ENCODE measurements at regions not wholly inside any gene's neighbourhood (a gene's known extent, or its start where the extent isn't known, plus 50 kb on each side); places are given as distances from the start of the nearest gene placed in this dataset.

- DNase-seq (ENCODE audit: low read depth), result no peak
- in situ Hi-C loops (cut with HindIII; ENCODE audit: low pct_unique_long_range_greater_than_20kb, low sequenced_read_pairs), result no loop called here
These were observed 585.7 kb upstream of the CAMK1G start for GRCh38 chr1:208997726-208998312.

GRCh38 chr1:209008586-209008985, 574.9 kb upstream of the CAMK1G start:
- in situ Hi-C loops (cut with HindIII; ENCODE audit: low pct_unique_long_range_greater_than_20kb, low sequenced_read_pairs), result no loop called here
- no peak for DNase-seq (ENCODE audit: low read depth)

GRCh38 chr1:209010475-209011230, 572.9 kb upstream of the CAMK1G start:
- in situ Hi-C loops (cut with HindIII; ENCODE audit: low pct_unique_long_range_greater_than_20kb, low sequenced_read_pairs), result no loop called here
- no peak for DNase-seq (ENCODE audit: low read depth)

GRCh38 chr1:209012443-209013196, 570.9 kb upstream of the CAMK1G start:
- in situ Hi-C loops (cut with HindIII; ENCODE audit: low pct_unique_long_range_greater_than_20kb, low sequenced_read_pairs), result no loop called here

GRCh38 chr1:209015092-209015491, 568.4 kb upstream of the CAMK1G start:
- DNase-seq (ENCODE audit: low read depth), result no peak
- in situ Hi-C loops (cut with HindIII; ENCODE audit: low pct_unique_long_range_greater_than_20kb, low sequenced_read_pairs), result no loop called here

More at GRCh38 chr1:209012443-209013196, 570.9 kb upstream of the CAMK1G start:
- DNase-seq (ENCODE audit: low read depth), result no peak

- in situ Hi-C loops (cut with HindIII; ENCODE audit: low pct_unique_long_range_greater_than_20kb, low sequenced_read_pairs), result no loop called here
- DNase-seq (ENCODE audit: low read depth), result no peak
These were observed 561.9 kb upstream of the CAMK1G start for GRCh38 chr1:209021622-209022021.

GRCh38 chr1:209023790-209024189, 559.7 kb upstream of the CAMK1G start:
- in situ Hi-C loops (cut with HindIII; ENCODE audit: low pct_unique_long_range_greater_than_20kb, low sequenced_read_pairs), result no loop called here
- DNase-seq (ENCODE audit: low read depth), result no peak

- DNase-seq (ENCODE audit: low read depth), result no peak
- in situ Hi-C loops (cut with HindIII; ENCODE audit: low pct_unique_long_range_greater_than_20kb, low sequenced_read_pairs), result no loop called here
These were observed 553.8 kb upstream of the CAMK1G start for GRCh38 chr1:209029737-209030136.

GRCh38 chr1:209030454-209031167, 552.9 kb upstream of the CAMK1G start:
- in situ Hi-C loops (cut with HindIII; ENCODE audit: low pct_unique_long_range_greater_than_20kb, low sequenced_read_pairs), result no loop called here
- no peak for DNase-seq (ENCODE audit: low read depth)

GRCh38 chr1:209037064-209037463, 546.5 kb upstream of the CAMK1G start:
- in situ Hi-C loops (cut with HindIII; ENCODE audit: low pct_unique_long_range_greater_than_20kb, low sequenced_read_pairs), result no loop called here

GRCh38 chr1:209038316-209038715, 545.2 kb upstream of the CAMK1G start:
- no peak for DNase-seq (ENCODE audit: low read depth)
- in situ Hi-C loops (cut with HindIII; ENCODE audit: low pct_unique_long_range_greater_than_20kb, low sequenced_read_pairs), result no loop called here

More at GRCh38 chr1:209037064-209037463, 546.5 kb upstream of the CAMK1G start:
- DNase-seq (ENCODE audit: low read depth), result no peak

- no peak for DNase-seq (ENCODE audit: low read depth)
- in situ Hi-C loops (cut with HindIII; ENCODE audit: low pct_unique_long_range_greater_than_20kb, low sequenced_read_pairs), result no loop called here
These were observed 544.8 kb upstream of the CAMK1G start for GRCh38 chr1:209038735-209039134.

- in situ Hi-C loops (cut with HindIII; ENCODE audit: low pct_unique_long_range_greater_than_20kb, low sequenced_read_pairs), result no loop called here
- DNase-seq (ENCODE audit: low read depth), result no peak
These were observed 543.2 kb upstream of the CAMK1G start for GRCh38 chr1:209040351-209040750.

GRCh38 chr1:209041927-209042326, 541.6 kb upstream of the CAMK1G start:
- in situ Hi-C loops (cut with HindIII; ENCODE audit: low pct_unique_long_range_greater_than_20kb, low sequenced_read_pairs), result no loop called here
- DNase-seq (ENCODE audit: low read depth), result no peak

- DNase-seq (ENCODE audit: low read depth), result no peak
- in situ Hi-C loops (cut with HindIII; ENCODE audit: low pct_unique_long_range_greater_than_20kb, low sequenced_read_pairs), result no loop called here
These were observed 541.1 kb upstream of the CAMK1G start for GRCh38 chr1:209042413-209042812.

GRCh38 chr1:209045331-209046057, 538.0 kb upstream of the CAMK1G start:
- in situ Hi-C loops (cut with HindIII; ENCODE audit: low pct_unique_long_range_greater_than_20kb, low sequenced_read_pairs), result no loop called here
- DNase-seq (ENCODE audit: low read depth), result no peak

GRCh38 chr1:209046058-209046417, 537.5 kb upstream of the CAMK1G start:
- in situ Hi-C loops (cut with HindIII; ENCODE audit: low pct_unique_long_range_greater_than_20kb, low sequenced_read_pairs), result no loop called here

GRCh38 chr1:209046935-209047334, 536.6 kb upstream of the CAMK1G start:
- in situ Hi-C loops (cut with HindIII; ENCODE audit: low pct_unique_long_range_greater_than_20kb, low sequenced_read_pairs), result no loop called here
- no peak for DNase-seq (ENCODE audit: low read depth)

More at GRCh38 chr1:209046058-209046417, 537.5 kb upstream of the CAMK1G start:
- DNase-seq (ENCODE audit: low read depth), result no peak
